GM23338 (cell line): ENCODE measurements at regions not wholly inside any gene's neighbourhood (a gene's known extent, or its start where the extent isn't known, plus 50 kb on each side); places are given as distances from the start of the nearest gene placed in this dataset.

ENCODE experiments used
- ATAC-seq: fragments of 200-7000 bp; cut with Tn5 transposase; 3 replicates; pipeline ENCODE4 v1.9.1; 2020
- DNase-seq: peaks from one replicate; pipeline ENCODE4 v3.0.0-alpha.2; 2015; ENCODE audit warnings: low spot score
- H2AFZ ChIP-seq: fragments of 200-600 bp; sonication (generic); 2 replicates; pipeline ENCODE4 v1.8.0; 2016; ENCODE audit warnings: antibody characterized with exemption, mild to moderate bottlenecking, moderate library complexity
- H3F3A ChIP-seq: fragments of 200-600 bp; sonication (generic); replicated peaks from 2 replicates; pipeline ENCODE4 v1.8.0; 2017; ENCODE audit warnings: antibody characterized with exemption, mixed run types, low read depth
- H3K27ac ChIP-seq: fragments of 200-600 bp; sonication (generic); 2 replicates; pipeline ENCODE4 v1.6.1; 2016; ENCODE audit warnings: low read depth
- H3K27me3 ChIP-seq: fragments of 200-600 bp; sonication (generic); 2 replicates; pipeline ENCODE4 v1.8.0; 2016; ENCODE audit warnings: mild to moderate bottlenecking, mixed run types, moderate library complexity; ENCODE audit not compliant: insufficient read depth
- H3K36me3 ChIP-seq: fragments of 200-600 bp; sonication (generic); 2 replicates; pipeline ENCODE4 v1.8.0; 2016; ENCODE audit warnings: mild to moderate bottlenecking; ENCODE audit not compliant: insufficient read depth
- H3K4me1 ChIP-seq: fragments of 200-600 bp; sonication (generic); 2 replicates; pipeline ENCODE4 v1.8.0; 2016; ENCODE audit warnings: mild to moderate bottlenecking, moderate library complexity; ENCODE audit not compliant: insufficient read depth
- H3K4me2 ChIP-seq: fragments of 200-600 bp; sonication (generic); 2 replicates; pipeline ENCODE4 v1.7.1; 2017; ENCODE audit warnings: mixed run types
- H3K4me3 ChIP-seq: fragments of 200-600 bp; sonication (generic); 2 replicates; pipeline ENCODE4 v1.6.1; 2016; ENCODE audit warnings: mixed run types
- H3K79me2 ChIP-seq: fragments of 200-600 bp; sonication (generic); replicated peaks from 2 replicates; pipeline ENCODE4 v1.8.0; 2017; ENCODE audit warnings: mild to moderate bottlenecking; ENCODE audit not compliant: insufficient read depth
- H3K9me2 ChIP-seq: fragments of 200-600 bp; sonication (generic); 2 replicates; pipeline ENCODE4 v1.8.0; 2017; ENCODE audit not compliant: insufficient read depth
- H4K20me1 ChIP-seq: fragments of 200-600 bp; sonication (generic); replicated peaks from 2 replicates; pipeline ENCODE4 v1.8.0; 2017; ENCODE audit warnings: mild to moderate bottlenecking; ENCODE audit not compliant: insufficient read depth
- H3K27ac Mint-ChIP-seq: 2 replicates; pipeline ENCODE4 v1.8.0; 2020; ENCODE audit warnings: inconsistent platforms, mild to moderate bottlenecking, moderate library complexity, mixed read lengths
- H3K27me3 Mint-ChIP-seq: 3 replicates; pipeline ENCODE4 v1.8.0; 2022; ENCODE audit warnings: low read depth, mild to moderate bottlenecking, moderate library complexity, mixed read lengths, inconsistent platforms; ENCODE audit not compliant: insufficient read depth, poor library complexity
- H3K36me3 Mint-ChIP-seq: 3 replicates; pipeline ENCODE4 v1.8.0; 2021; ENCODE audit warnings: low read depth, mild to moderate bottlenecking, inconsistent platforms, moderate library complexity, mixed read lengths
- H3K4me1 Mint-ChIP-seq: 3 replicates; pipeline ENCODE4 v1.8.0; 2020; ENCODE audit warnings: mild to moderate bottlenecking, inconsistent platforms, mixed read lengths
- H3K4me3 Mint-ChIP-seq: 3 replicates; pipeline ENCODE4 v1.8.0; 2021; ENCODE audit warnings: moderate library complexity, mild to moderate bottlenecking, inconsistent platforms, mixed read lengths
- H3K9me3 Mint-ChIP-seq: 3 replicates; pipeline ENCODE4 v1.8.0; 2020; ENCODE audit warnings: moderate library complexity, mild to moderate bottlenecking, inconsistent platforms, mixed read lengths
- EZH2 ChIP-seq: fragments of 200-600 bp; sonication (generic); IDR thresholded peaks from one replicate; pipeline ENCODE4 v1.8.0; 2017; ENCODE audit warnings: antibody characterized with exemption, mild to moderate bottlenecking, low read depth; ENCODE audit not compliant: unreplicated experiment
- EZH2phosphoT487 ChIP-seq: fragments of 200-600 bp; sonication (generic); IDR thresholded peaks from one replicate; pipeline ENCODE4 v1.8.1; 2018; ENCODE audit warnings: antibody characterized with exemption; ENCODE audit not compliant: unreplicated experiment
- JUNB ChIP-seq: IDR thresholded peaks from one replicate; pipeline ENCODE4 v1.6.1; 2016; ENCODE audit warnings: antibody characterized with exemption; ENCODE audit not compliant: unreplicated experiment
- NANOG ChIP-seq: IDR thresholded peaks from 2 replicates; pipeline ENCODE4 v1.6.1; 2016; ENCODE audit warnings: antibody characterized with exemption, borderline replicate concordance
- STAT1 ChIP-seq: IDR thresholded peaks from one replicate; pipeline ENCODE4 v1.6.1; 2016; ENCODE audit warnings: antibody characterized with exemption; ENCODE audit not compliant: unreplicated experiment
- ZNF114 ChIP-seq: fragments of 250-450 bp; sonication (Bioruptor Pico); IDR thresholded peaks from 2 replicates; pipeline ENCODE4 v1.5.0; 2020; ENCODE audit warnings: mild to moderate bottlenecking, moderate library complexity
- TF ChIP-seq, protein P1 (sequence below): IDR thresholded peaks from one replicate; pipeline ENCODE4 v1.6.1; 2018; ENCODE audit warnings: antibody characterized with exemption; ENCODE audit not compliant: unreplicated experiment
- TF ChIP-seq, protein P2 (sequence below): fragments of 250-450 bp; sonication (Bioruptor Pico); IDR thresholded peaks from 2 replicates; pipeline ENCODE4 v1.5.0; 2020; ENCODE audit warnings: mild to moderate bottlenecking, moderate library complexity
- TF ChIP-seq, protein P3 (sequence below), 2 experiments: fragments of 200-600 bp in 1 of 2; sonication (generic) in 1 of 2; conservative IDR thresholded peaks; 2 replicates each; pipeline versions ENCODE4 v1.5.1 to v1.6.1; 2016 to 2017; ENCODE audit warnings: antibody characterized with exemption in 2 of 2, low read depth in 2 of 2, mild to moderate bottlenecking in 2 of 2, moderate library complexity in 1 of 2
- TF ChIP-seq, protein P4 (sequence below): IDR thresholded peaks from 2 replicates; pipeline ENCODE4 v1.6.1; 2016; ENCODE audit warnings: antibody characterized with exemption

DNA sequence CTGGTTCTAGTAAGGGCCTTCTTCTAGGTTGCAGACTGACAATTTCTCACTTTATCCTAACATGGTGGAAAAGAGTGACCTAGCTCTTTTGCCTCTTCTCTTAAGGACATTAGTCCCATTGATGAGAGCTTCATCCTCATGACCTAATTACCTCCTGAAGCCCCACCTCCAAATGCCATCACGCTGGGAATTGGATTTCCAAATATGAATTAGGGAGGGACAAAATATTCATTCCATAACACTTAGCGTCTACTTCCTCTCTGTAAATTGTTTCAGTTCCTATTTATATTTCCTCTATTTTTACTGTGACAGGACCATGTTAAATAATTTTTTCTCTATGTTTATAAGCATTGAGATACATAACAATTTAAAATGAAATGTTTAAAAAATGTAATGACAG, 408.8 kb downstream of the CDH10 start:
- Histone ChIP-seq H3K9me2 (no peaks in the 10 kb centered on the region), H3K4me3 (no peak overlapping the region), H4K20me1 (no peaks in the 10 kb centered on the region), H3K4me2 (no peak overlapping the region), H3K27me3 (no peaks in the 10 kb centered on the region), H3K4me1 (no peaks in the 10 kb centered on the region), H3F3A (no peaks in the 10 kb centered on the region), H3K27ac (no peak overlapping the region), H3K79me2 (no peaks in the 10 kb centered on the region), H3K36me3 (no peaks in the 10 kb centered on the region; the same call in 1 of the 2 replicates), H2AFZ (no peak overlapping the region)
- Mint-ChIP-seq H3K36me3 (no peaks in the 10 kb centered on the region), H3K4me3 (no peak overlapping the region), H3K9me3 (no peaks in the 10 kb centered on the region), H3K27ac (no peak overlapping the region), H3K4me1 (no peaks in the 10 kb centered on the region), H3K27me3 (no peaks in the 10 kb centered on the region)
- ATAC-seq (no peak), DNase-seq (no peak)
- TF ChIP-seq ZNF114 (CRISPR knock-in tag) (no peak), STAT1 (no peak), EZH2phosphoT487 (no peak), NANOG (no peak)
- TF ChIP-seq, protein P1, sequence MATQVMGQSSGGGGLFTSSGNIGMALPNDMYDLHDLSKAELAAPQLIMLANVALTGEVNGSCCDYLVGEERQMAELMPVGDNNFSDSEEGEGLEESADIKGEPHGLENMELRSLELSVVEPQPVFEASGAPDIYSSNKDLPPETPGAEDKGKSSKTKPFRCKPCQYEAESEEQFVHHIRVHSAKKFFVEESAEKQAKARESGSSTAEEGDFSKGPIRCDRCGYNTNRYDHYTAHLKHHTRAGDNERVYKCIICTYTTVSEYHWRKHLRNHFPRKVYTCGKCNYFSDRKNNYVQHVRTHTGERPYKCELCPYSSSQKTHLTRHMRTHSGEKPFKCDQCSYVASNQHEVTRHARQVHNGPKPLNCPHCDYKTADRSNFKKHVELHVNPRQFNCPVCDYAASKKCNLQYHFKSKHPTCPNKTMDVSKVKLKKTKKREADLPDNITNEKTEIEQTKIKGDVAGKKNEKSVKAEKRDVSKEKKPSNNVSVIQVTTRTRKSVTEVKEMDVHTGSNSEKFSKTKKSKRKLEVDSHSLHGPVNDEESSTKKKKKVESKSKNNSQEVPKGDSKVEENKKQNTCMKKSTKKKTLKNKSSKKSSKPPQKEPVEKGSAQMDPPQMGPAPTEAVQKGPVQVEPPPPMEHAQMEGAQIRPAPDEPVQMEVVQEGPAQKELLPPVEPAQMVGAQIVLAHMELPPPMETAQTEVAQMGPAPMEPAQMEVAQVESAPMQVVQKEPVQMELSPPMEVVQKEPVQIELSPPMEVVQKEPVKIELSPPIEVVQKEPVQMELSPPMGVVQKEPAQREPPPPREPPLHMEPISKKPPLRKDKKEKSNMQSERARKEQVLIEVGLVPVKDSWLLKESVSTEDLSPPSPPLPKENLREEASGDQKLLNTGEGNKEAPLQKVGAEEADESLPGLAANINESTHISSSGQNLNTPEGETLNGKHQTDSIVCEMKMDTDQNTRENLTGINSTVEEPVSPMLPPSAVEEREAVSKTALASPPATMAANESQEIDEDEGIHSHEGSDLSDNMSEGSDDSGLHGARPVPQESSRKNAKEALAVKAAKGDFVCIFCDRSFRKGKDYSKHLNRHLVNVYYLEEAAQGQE, result no peak

DNA sequence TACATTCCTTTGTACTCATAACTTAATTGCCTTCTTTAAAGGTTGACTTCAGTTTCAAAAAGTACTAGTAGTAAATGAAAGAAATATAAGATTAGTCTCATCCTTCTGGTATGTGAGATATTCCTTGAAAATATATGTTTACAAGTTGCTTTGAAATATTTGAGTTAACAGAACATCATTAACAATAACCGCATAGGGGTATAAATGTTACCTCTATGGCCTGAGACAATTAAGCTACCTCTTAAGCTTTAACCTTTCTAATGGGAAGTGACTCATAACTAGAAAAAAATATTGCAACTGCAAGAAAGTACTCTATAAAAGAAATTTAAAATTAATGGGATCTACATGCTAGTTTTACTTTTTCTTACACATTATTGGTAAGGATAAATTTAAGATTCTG, 399.0 kb downstream of the CDH10 start:
- Histone ChIP-seq H3K27me3 (no peaks in the 10 kb centered on the region), H3K9me2 (peaks cover 5% of the 10 kb centered on the region; the same call in 1 of the 2 replicates), H3K4me3 (no peak overlapping the region), H4K20me1 (no peaks in the 10 kb centered on the region), H3F3A (no peaks in the 10 kb centered on the region), H3K27ac (no peak overlapping the region), H3K36me3 (no peaks in the 10 kb centered on the region), H2AFZ (no peak overlapping the region), H3K4me2 (no peak overlapping the region), H3K4me1 (no peaks in the 10 kb centered on the region), H3K79me2 (no peaks in the 10 kb centered on the region)
- H3K27ac Mint-ChIP-seq, result no peak overlapping the region
- no peaks in the 10 kb centered on the region for H3K4me1 Mint-ChIP-seq
- no peak for DNase-seq
- no peaks in the 10 kb centered on the region for H3K27me3 Mint-ChIP-seq
- no peaks in the 10 kb centered on the region for H3K9me3 Mint-ChIP-seq
- no peaks in the 10 kb centered on the region for H3K36me3 Mint-ChIP-seq
- ATAC-seq, result no peak
- no peak overlapping the region for H3K4me3 Mint-ChIP-seq
- TF ChIP-seq, protein P2, sequence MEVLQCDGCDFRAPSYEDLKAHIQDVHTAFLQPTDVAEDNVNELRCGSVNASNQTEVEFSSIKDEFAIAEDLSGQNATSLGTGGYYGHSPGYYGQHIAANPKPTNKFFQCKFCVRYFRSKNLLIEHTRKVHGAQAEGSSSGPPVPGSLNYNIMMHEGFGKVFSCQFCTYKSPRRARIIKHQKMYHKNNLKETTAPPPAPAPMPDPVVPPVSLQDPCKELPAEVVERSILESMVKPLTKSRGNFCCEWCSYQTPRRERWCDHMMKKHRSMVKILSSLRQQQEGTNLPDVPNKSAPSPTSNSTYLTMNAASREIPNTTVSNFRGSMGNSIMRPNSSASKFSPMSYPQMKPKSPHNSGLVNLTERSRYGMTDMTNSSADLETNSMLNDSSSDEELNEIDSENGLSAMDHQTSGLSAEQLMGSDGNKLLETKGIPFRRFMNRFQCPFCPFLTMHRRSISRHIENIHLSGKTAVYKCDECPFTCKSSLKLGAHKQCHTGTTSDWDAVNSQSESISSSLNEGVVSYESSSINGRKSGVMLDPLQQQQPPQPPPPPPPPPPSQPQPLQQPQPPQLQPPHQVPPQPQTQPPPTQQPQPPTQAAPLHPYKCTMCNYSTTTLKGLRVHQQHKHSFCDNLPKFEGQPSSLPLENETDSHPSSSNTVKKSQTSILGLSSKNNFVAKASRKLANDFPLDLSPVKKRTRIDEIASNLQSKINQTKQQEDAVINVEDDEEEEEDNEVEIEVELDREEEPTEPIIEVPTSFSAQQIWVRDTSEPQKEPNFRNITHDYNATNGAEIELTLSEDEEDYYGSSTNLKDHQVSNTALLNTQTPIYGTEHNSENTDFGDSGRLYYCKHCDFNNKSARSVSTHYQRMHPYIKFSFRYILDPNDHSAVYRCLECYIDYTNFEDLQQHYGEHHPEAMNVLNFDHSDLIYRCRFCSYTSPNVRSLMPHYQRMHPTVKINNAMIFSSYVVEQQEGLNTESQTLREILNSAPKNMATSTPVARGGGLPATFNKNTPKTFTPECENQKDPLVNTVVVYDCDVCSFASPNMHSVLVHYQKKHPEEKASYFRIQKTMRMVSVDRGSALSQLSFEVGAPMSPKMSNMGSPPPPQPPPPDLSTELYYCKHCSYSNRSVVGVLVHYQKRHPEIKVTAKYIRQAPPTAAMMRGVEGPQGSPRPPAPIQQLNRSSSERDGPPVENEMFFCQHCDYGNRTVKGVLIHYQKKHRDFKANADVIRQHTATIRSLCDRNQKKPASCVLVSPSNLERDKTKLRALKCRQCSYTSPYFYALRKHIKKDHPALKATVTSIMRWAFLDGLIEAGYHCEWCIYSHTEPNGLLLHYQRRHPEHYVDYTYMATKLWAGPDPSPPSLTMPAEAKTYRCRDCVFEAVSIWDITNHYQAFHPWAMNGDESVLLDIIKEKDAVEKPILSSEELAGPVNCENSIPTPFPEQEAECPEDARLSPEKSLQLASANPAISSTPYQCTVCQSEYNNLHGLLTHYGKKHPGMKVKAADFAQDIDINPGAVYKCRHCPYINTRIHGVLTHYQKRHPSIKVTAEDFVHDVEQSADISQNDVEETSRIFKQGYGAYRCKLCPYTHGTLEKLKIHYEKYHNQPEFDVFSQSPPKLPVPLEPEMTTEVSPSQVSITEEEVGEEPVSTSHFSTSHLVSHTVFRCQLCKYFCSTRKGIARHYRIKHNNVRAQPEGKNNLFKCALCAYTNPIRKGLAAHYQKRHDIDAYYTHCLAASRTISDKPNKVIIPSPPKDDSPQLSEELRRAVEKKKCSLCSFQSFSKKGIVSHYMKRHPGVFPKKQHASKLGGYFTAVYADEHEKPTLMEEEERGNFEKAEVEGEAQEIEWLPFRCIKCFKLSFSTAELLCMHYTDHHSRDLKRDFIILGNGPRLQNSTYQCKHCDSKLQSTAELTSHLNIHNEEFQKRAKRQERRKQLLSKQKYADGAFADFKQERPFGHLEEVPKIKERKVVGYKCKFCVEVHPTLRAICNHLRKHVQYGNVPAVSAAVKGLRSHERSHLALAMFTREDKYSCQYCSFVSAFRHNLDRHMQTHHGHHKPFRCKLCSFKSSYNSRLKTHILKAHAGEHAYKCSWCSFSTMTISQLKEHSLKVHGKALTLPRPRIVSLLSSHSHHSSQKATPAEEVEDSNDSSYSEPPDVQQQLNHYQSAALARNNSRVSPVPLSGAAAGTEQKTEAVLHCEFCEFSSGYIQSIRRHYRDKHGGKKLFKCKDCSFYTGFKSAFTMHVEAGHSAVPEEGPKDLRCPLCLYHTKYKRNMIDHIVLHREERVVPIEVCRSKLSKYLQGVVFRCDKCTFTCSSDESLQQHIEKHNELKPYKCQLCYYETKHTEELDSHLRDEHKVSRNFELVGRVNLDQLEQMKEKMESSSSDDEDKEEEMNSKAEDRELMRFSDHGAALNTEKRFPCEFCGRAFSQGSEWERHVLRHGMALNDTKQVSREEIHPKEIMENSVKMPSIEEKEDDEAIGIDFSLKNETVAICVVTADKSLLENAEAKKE (CRISPR knock-in tag), result no peak
- TF ChIP-seq STAT1, result no peak
- no peak for TF ChIP-seq EZH2
- TF ChIP-seq, protein P3, sequence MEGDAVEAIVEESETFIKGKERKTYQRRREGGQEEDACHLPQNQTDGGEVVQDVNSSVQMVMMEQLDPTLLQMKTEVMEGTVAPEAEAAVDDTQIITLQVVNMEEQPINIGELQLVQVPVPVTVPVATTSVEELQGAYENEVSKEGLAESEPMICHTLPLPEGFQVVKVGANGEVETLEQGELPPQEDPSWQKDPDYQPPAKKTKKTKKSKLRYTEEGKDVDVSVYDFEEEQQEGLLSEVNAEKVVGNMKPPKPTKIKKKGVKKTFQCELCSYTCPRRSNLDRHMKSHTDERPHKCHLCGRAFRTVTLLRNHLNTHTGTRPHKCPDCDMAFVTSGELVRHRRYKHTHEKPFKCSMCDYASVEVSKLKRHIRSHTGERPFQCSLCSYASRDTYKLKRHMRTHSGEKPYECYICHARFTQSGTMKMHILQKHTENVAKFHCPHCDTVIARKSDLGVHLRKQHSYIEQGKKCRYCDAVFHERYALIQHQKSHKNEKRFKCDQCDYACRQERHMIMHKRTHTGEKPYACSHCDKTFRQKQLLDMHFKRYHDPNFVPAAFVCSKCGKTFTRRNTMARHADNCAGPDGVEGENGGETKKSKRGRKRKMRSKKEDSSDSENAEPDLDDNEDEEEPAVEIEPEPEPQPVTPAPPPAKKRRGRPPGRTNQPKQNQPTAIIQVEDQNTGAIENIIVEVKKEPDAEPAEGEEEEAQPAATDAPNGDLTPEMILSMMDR (conservative IDR thresholded peaks at IDR 0.05; ENCODE audit: low read depth in 2 of 2), result no peak
- TF ChIP-seq, protein P4, sequence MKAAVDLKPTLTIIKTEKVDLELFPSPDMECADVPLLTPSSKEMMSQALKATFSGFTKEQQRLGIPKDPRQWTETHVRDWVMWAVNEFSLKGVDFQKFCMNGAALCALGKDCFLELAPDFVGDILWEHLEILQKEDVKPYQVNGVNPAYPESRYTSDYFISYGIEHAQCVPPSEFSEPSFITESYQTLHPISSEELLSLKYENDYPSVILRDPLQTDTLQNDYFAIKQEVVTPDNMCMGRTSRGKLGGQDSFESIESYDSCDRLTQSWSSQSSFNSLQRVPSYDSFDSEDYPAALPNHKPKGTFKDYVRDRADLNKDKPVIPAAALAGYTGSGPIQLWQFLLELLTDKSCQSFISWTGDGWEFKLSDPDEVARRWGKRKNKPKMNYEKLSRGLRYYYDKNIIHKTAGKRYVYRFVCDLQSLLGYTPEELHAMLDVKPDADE, result no peak
- TF ChIP-seq JUNB, result no peak
- TF ChIP-seq NANOG, result no peak
- TF ChIP-seq EZH2phosphoT487, result no peak
